H9 (cell line): ENCODE measurements at regions not wholly inside any gene's neighbourhood (a gene's known extent, or its start where the extent isn't known, plus 50 kb on each side); places are given as distances from the start of the nearest gene placed in this dataset.

Experiments used
- DNase-seq: peaks from one replicate; pipeline ENCODE4 v3.0.0-alpha.2; 2017
- H2AFZ ChIP-seq: one replicate; pipeline ENCODE4 v1.6.1; 2013; ENCODE audit warnings: mild to moderate bottlenecking, low read length, control low read depth, moderate library complexity
- H2AK5ac ChIP-seq: 2 replicates; pipeline ENCODE4 v1.6.1; 2013; ENCODE audit warnings: low read length, control low read depth, mixed read lengths; ENCODE audit not compliant: insufficient read length
- H2BK120ac ChIP-seq: one replicate; pipeline ENCODE4 v1.6.1; 2013; ENCODE audit warnings: low read depth, mild to moderate bottlenecking, low read length, control low read depth, inconsistent platforms; ENCODE audit not compliant: poor library complexity, severe bottlenecking
- H2BK12ac ChIP-seq: 2 replicates; pipeline ENCODE4 v1.6.1; 2013; ENCODE audit warnings: low read length, control low read depth, mixed read lengths, low read depth; ENCODE audit not compliant: insufficient read length
- H2BK15ac ChIP-seq: 2 replicates; pipeline ENCODE4 v1.6.1; 2013; ENCODE audit warnings: low read depth, low read length, control low read depth
- H2BK20ac ChIP-seq: one replicate; pipeline ENCODE4 v1.6.1; 2013; ENCODE audit warnings: low read depth, mild to moderate bottlenecking, low read length, control low read depth, inconsistent platforms; ENCODE audit not compliant: poor library complexity, severe bottlenecking
- H2BK5ac ChIP-seq: 2 replicates; pipeline ENCODE4 v1.6.1; 2013; ENCODE audit warnings: low read length, control low read depth, mixed read lengths; ENCODE audit not compliant: insufficient read length
- H3K14ac ChIP-seq: 2 replicates; pipeline ENCODE4 v1.6.1; 2013; ENCODE audit warnings: low read length, control low read depth; ENCODE audit not compliant: insufficient read depth
- H3K18ac ChIP-seq: 2 replicates; pipeline ENCODE4 v1.6.1; 2013; ENCODE audit warnings: low read depth, mild to moderate bottlenecking, mixed read lengths, low read length, control low read depth; ENCODE audit not compliant: insufficient read length
- H3K23ac ChIP-seq: 2 replicates; pipeline ENCODE4 v1.6.1; 2013; ENCODE audit warnings: low read length, control low read depth, mixed read lengths, low read depth; ENCODE audit not compliant: insufficient read length
- H3K23me2 ChIP-seq: 2 replicates; pipeline ENCODE4 v1.6.1; 2013; ENCODE audit warnings: low read depth, mild to moderate bottlenecking, mixed read lengths, low read length, control low read depth; ENCODE audit not compliant: insufficient read length, poor library complexity, severe bottlenecking
- H3K27ac ChIP-seq: 2 replicates; pipeline ENCODE4 v1.5.1; 2013; ENCODE audit warnings: low read length, control low read depth, mixed read lengths, low read depth; ENCODE audit not compliant: insufficient read length
- H3K27me3 ChIP-seq: 2 replicates; pipeline ENCODE4 v1.6.1; 2013; ENCODE audit warnings: low read length, control low read depth, inconsistent platforms; ENCODE audit not compliant: insufficient read depth
- H3K4ac ChIP-seq: 2 replicates; pipeline ENCODE4 v1.6.1; 2013; ENCODE audit warnings: low read depth, mild to moderate bottlenecking, control low read depth, inconsistent platforms, low read length, moderate library complexity
- H3K4me1 ChIP-seq: 2 replicates; pipeline ENCODE4 v1.6.1; 2013; ENCODE audit warnings: low read length, control low read depth, inconsistent platforms; ENCODE audit not compliant: insufficient read depth
- H3K4me2 ChIP-seq: 2 replicates; pipeline ENCODE4 v1.6.1; 2013; ENCODE audit warnings: low read length, control low read depth, mixed read lengths; ENCODE audit not compliant: insufficient read length, insufficient read depth
- H3K56ac ChIP-seq: 2 replicates; pipeline ENCODE4 v1.6.1; 2013; ENCODE audit warnings: low read depth, mild to moderate bottlenecking, mixed read lengths, low read length, control low read depth; ENCODE audit not compliant: insufficient read length
- H3K79me1 ChIP-seq: 2 replicates; pipeline ENCODE4 v1.6.1; 2013; ENCODE audit warnings: low read depth, mild to moderate bottlenecking, moderate library complexity, low read length, control low read depth, inconsistent platforms; ENCODE audit not compliant: insufficient read depth, poor library complexity, severe bottlenecking
- H3K79me2 ChIP-seq: 2 replicates; pipeline ENCODE4 v1.6.1; 2013; ENCODE audit warnings: low read length, control low read depth, inconsistent platforms; ENCODE audit not compliant: insufficient read depth
- H3K9ac ChIP-seq: 2 replicates; pipeline ENCODE4 v1.6.1; 2013; ENCODE audit warnings: low read length, control low read depth, mixed read lengths; ENCODE audit not compliant: insufficient read length; ENCODE audit errors: extremely low read depth
- H3K9me3 ChIP-seq: one replicate; pipeline ENCODE4 v1.6.1; 2013; ENCODE audit warnings: low read depth, low read length, inconsistent platforms; ENCODE audit not compliant: control insufficient read depth
- H3T11ph ChIP-seq: one replicate; pipeline ENCODE4 v1.6.1; 2013; ENCODE audit warnings: mild to moderate bottlenecking, low read length, control low read depth, inconsistent platforms
- H4K20me1 ChIP-seq: one replicate; pipeline ENCODE4 v1.6.1; 2013; ENCODE audit not compliant: control insufficient read depth, insufficient read length, insufficient read depth
- H4K5ac ChIP-seq: 2 replicates; pipeline ENCODE4 v1.6.1; 2013; ENCODE audit warnings: low read depth, mild to moderate bottlenecking, mixed read lengths, low read length, control low read depth; ENCODE audit not compliant: insufficient read length
- H4K8ac ChIP-seq: replicated peaks from 2 replicates; pipeline ENCODE4 v1.6.1; 2013; ENCODE audit warnings: low read length, control low read depth, mixed read lengths, low read depth; ENCODE audit not compliant: insufficient read length
- H4K91ac ChIP-seq: 2 replicates; pipeline ENCODE4 v1.6.1; 2013; ENCODE audit warnings: low read depth, mild to moderate bottlenecking, moderate library complexity, mixed read lengths, low read length, control low read depth; ENCODE audit not compliant: insufficient read length
- H3K27ac Mint-ChIP-seq, 3 experiments: 2 replicates in 2 of 3; 3 replicates in 1 of 3; pipeline ENCODE4 v1.8.0; 2020 to 2021; ENCODE audit warnings: mixed read lengths in 3 of 3, mild to moderate bottlenecking in 1 of 3, moderate library complexity in 1 of 3
- H3K27me3 Mint-ChIP-seq: 2 replicates; pipeline ENCODE4 v1.8.0; 2021; ENCODE audit warnings: low read depth, mild to moderate bottlenecking, moderate library complexity, mixed read lengths
- H3K36me3 Mint-ChIP-seq, 3 experiments: 2 replicates in 2 of 3; 3 replicates in 1 of 3; pipeline ENCODE4 v1.8.0; 2020 to 2021; ENCODE audit warnings: low read depth in 3 of 3, mixed read lengths in 3 of 3; ENCODE audit not compliant: insufficient read depth in 1 of 3
- H3K4me1 Mint-ChIP-seq, 2 experiments: 2 replicates each; pipeline ENCODE4 v1.8.0; 2020; ENCODE audit warnings: mixed read lengths in 2 of 2
- H3K4me3 Mint-ChIP-seq, 2 experiments: 2 replicates in 1 of 2; 3 replicates in 1 of 2; pipeline ENCODE4 v1.8.0; 2020 to 2021; ENCODE audit warnings: mild to moderate bottlenecking in 2 of 2, mixed read lengths in 2 of 2, moderate library complexity in 1 of 2
- H3K9me3 Mint-ChIP-seq, 2 experiments: 2 replicates in 1 of 2; 3 replicates in 1 of 2; pipeline ENCODE4 v1.8.0; 2020; ENCODE audit warnings: mild to moderate bottlenecking in 2 of 2, mixed read lengths in 2 of 2, moderate library complexity in 1 of 2
- WGBS: extraction: QIAGEN DNeasy Blood & Tissue Kit; methylation state at CpG from one replicate; pipeline ENCODE4 v1.1.7; 2013; ENCODE audit warnings: missing lambda C conversion rate, low lambda C conversion rate, mixed read lengths; ENCODE audit not compliant: insufficient read length; ENCODE audit errors: extremely low coverage; 5-methylcytosine and 5-hydroxymethylcytosine counted together
- TF ChIP-seq, protein P1 (sequence below): fragments of 200-600 bp; sonication (generic); conservative IDR thresholded peaks from 3 replicates; pipeline ENCODE4 v1.8.0; 2021; ENCODE audit warnings: antibody characterized with exemption, mild to moderate bottlenecking

- no peak overlapping the region for H2BK20ac ChIP-seq
- H2BK5ac ChIP-seq = no peak overlapping the region
- peaks cover 4 to 5% (median 4%) of the 10 kb centered on the region in 3 experiments; a peak in 6 of 7 replicates for H3K36me3 Mint-ChIP-seq
- no peak overlapping the region for H3K27ac Mint-ChIP-seq
- no peak overlapping the region for H3T11ph ChIP-seq
- TF ChIP-seq, protein P1, sequence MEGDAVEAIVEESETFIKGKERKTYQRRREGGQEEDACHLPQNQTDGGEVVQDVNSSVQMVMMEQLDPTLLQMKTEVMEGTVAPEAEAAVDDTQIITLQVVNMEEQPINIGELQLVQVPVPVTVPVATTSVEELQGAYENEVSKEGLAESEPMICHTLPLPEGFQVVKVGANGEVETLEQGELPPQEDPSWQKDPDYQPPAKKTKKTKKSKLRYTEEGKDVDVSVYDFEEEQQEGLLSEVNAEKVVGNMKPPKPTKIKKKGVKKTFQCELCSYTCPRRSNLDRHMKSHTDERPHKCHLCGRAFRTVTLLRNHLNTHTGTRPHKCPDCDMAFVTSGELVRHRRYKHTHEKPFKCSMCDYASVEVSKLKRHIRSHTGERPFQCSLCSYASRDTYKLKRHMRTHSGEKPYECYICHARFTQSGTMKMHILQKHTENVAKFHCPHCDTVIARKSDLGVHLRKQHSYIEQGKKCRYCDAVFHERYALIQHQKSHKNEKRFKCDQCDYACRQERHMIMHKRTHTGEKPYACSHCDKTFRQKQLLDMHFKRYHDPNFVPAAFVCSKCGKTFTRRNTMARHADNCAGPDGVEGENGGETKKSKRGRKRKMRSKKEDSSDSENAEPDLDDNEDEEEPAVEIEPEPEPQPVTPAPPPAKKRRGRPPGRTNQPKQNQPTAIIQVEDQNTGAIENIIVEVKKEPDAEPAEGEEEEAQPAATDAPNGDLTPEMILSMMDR = no peak
- no peak overlapping the region for H3K4ac ChIP-seq
- no peaks in the 10 kb centered on the region for H3K79me2 ChIP-seq
- H3K56ac ChIP-seq = no peak overlapping the region
- no peaks in the 10 kb centered on the region for H3K79me1 ChIP-seq
- H3K9me3 ChIP-seq = no peaks in the 10 kb centered on the region
- no peak overlapping the region for H4K91ac ChIP-seq
- no peak for DNase-seq
- no peak overlapping the region for H2BK120ac ChIP-seq
- no CpG with 5 or more reads among the region's 2 CpGs for WGBS
- H4K8ac ChIP-seq = no peak overlapping the region
- no peak overlapping the region for H3K18ac ChIP-seq
- H4K5ac ChIP-seq = no peak overlapping the region
- no peak overlapping the region for H3K27ac ChIP-seq
- peaks cover 5 to 7% of the 10 kb centered on the region in 2 experiments; a peak in 4 of 5 replicates for H3K9me3 Mint-ChIP-seq
- H3K9ac ChIP-seq = no peak overlapping the region
- no peaks in the 10 kb centered on the region for H3K27me3 ChIP-seq
- peaks cover 5% of the 10 kb centered on the region; the same call in 1 of the 2 replicates for H3K4me1 ChIP-seq
- H2AK5ac ChIP-seq = no peak overlapping the region
- no peak overlapping the region for H3K4me2 ChIP-seq
- no peaks in the 10 kb centered on the region for H3K27me3 Mint-ChIP-seq
- H3K4me1 Mint-ChIP-seq = peaks cover 9 to 12% of the 10 kb centered on the region in 2 experiments
- no peak overlapping the region for H3K23ac ChIP-seq
- H2BK12ac ChIP-seq = no peak overlapping the region
- H2BK15ac ChIP-seq = no peak overlapping the region
- no peak overlapping the region for H2AFZ ChIP-seq
- no peak overlapping the region for H3K4me3 Mint-ChIP-seq
- H4K20me1 ChIP-seq = no peaks in the 10 kb centered on the region
- H3K14ac ChIP-seq = no peak overlapping the region
- H3K23me2 ChIP-seq = no peaks in the 10 kb centered on the region
Observed at GRCh38 chr4:27251771-27252170, 391.1 kb downstream of the STIM2 start.
